Kidney (tissue), 13 donors: ENCODE measurements at regions not wholly inside any gene's neighbourhood (a gene's known extent, or its start where the extent isn't known, plus 50 kb on each side); places are given as distances from the start of the nearest gene placed in this dataset.

Experiments
- DNase-seq, 5 donors: peaks; one replicate each; pipeline ENCODE4 v3.0.0-alpha.2; 2013 to 2020
- FAIRE-seq: peaks from 2 replicates; lab custom pipeline; 2012; peaks lifted over from hg19 to GRCh38; lab: Jason Lieb, UNC
- H3K27ac ChIP-seq, 2 donors: one replicate each; pipeline ENCODE4 v1.7.0; 2013; ENCODE audit warnings: low read depth in 2 of 2, low read length in 2 of 2, inconsistent platforms in 1 of 2
- H3K27me3 ChIP-seq: one replicate; pipeline ENCODE4 v1.7.1; 2013; ENCODE audit warnings: low read length, inconsistent platforms; ENCODE audit not compliant: control insufficient read depth, insufficient read depth
- H3K36me3 ChIP-seq, 3 donors: one replicate each; pipeline versions ENCODE4 v1.7.0 to v1.7.1; 2013; ENCODE audit warnings: low read length in 3 of 3, control low read depth in 1 of 3, inconsistent platforms in 1 of 3; ENCODE audit not compliant: insufficient read depth in 3 of 3, control insufficient read depth in 2 of 3
- H3K4me1 ChIP-seq, 3 donors: one replicate each; pipeline versions ENCODE4 v1.7.0 to v1.7.1; 2013; ENCODE audit warnings: low read length in 3 of 3, inconsistent platforms in 1 of 3, low read depth in 1 of 3; ENCODE audit not compliant: control insufficient read depth in 2 of 3, insufficient read depth in 2 of 3
- H3K4me3 ChIP-seq, 3 donors: one replicate each; pipeline versions ENCODE4 v1.7.0 to v1.8.1; 2013; ENCODE audit warnings: low read length in 3 of 3, control low read depth in 1 of 3, inconsistent platforms in 1 of 3
- H3K9ac ChIP-seq, 3 donors: one replicate each; pipeline versions ENCODE4 v1.7.0 to v1.7.1; 2013; ENCODE audit warnings: low read length in 3 of 3, control low read depth in 1 of 3, inconsistent platforms in 1 of 3
- H3K9me3 ChIP-seq, 3 donors: one replicate each; pipeline versions ENCODE4 v1.7.0 to v1.7.1; 2013; ENCODE audit warnings: low read length in 3 of 3, control low read depth in 1 of 3, inconsistent platforms in 1 of 3; ENCODE audit not compliant: control insufficient read depth in 2 of 3, insufficient read depth in 1 of 3
- CTCF ChIP-seq: IDR thresholded peaks from 3 replicates; pipeline ENCODE4 v1.5.1; 2012; ENCODE audit warnings: mild to moderate bottlenecking, moderate library complexity, borderline replicate concordance; ENCODE audit not compliant: insufficient read depth; ENCODE audit errors: extremely low read depth
- intact Hi-C: fragments of 100-400 bp; cut with DNase I; formaldehyde crosslinking; loops from one replicate; pipeline ENCODE4 v1.11.1; 2022
- donor health status: control.
- donor health status: control.
- donor health status: control.
- donor health status: control.
- donor health status: control.
- donor health status: DM: yes; HTN: yes; CAD: no.
- donor health status: Normal renal cell carcinoma (clear cell type).

DNA sequence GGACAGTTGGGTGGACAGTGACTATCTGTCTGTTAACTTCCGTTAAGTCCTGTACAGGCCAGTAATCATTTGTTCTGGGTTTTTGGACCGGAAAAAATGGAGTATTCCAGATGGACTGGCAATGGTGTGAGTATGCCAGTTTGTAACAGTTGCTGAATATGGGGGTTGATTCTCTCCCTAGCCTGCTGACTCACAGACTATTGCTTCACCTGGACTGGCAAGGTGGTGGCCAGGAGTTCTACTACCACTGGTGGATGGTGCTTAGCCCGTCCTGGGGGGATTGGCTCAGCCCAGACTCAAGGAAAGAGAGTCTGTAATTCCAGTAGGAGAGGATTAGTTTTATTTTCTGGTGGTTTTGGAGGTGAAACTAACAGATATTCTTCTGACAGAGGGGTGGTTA lies 343.8 kb upstream of the USP9Y start:
- no peak overlapping the region for H3K27ac ChIP-seq
- intact Hi-C loops, result no loop called here
- H3K9me3 ChIP-seq, result no peaks in the 10 kb centered on the region
- no peak overlapping the region for H3K9ac ChIP-seq
- H3K27me3 ChIP-seq, result no peaks in the 10 kb centered on the region
- DNase-seq (no peak), FAIRE-seq (no peak)
- H3K4me3 ChIP-seq, result no peak overlapping the region
- no peak for TF ChIP-seq CTCF
- no peaks in the 10 kb centered on the region for H3K4me1 ChIP-seq
- no peaks in the 10 kb centered on the region for H3K36me3 ChIP-seq

- Histone ChIP-seq H3K9me3 (no peaks in the 10 kb centered on the region), H3K27ac (no peak overlapping the region), H3K27me3 (no peaks in the 10 kb centered on the region), H3K9ac (no peak overlapping the region), H3K36me3 (no peaks in the 10 kb centered on the region), H3K4me3 (no peak overlapping the region), H3K4me1 (no peaks in the 10 kb centered on the region)
- no peak for TF ChIP-seq CTCF
- FAIRE-seq (no peak), DNase-seq (no peak)
- intact Hi-C loops, result no loop called here
Observed at GRCh38 chrY:12357655-12358054, 343.4 kb upstream of the USP9Y start.

GRCh38 chrY:12358337-12358736 lies 342.7 kb upstream of the USP9Y start:
- no peak overlapping the region for H3K27ac ChIP-seq

More at GRCh38 chrY:12358337-12358736, 342.7 kb upstream of the USP9Y start:
- H3K4me1 ChIP-seq, result no peaks in the 10 kb centered on the region
- intact Hi-C loops, result no loop called here
- H3K4me3 ChIP-seq, result no peak overlapping the region
- FAIRE-seq (no peak), DNase-seq (no peak)
- TF ChIP-seq CTCF, result no peak
- H3K9me3 ChIP-seq, result no peaks in the 10 kb centered on the region
- no peaks in the 10 kb centered on the region for H3K27me3 ChIP-seq
- H3K9ac ChIP-seq, result no peak overlapping the region
- no peaks in the 10 kb centered on the region for H3K36me3 ChIP-seq
